Activated naive CD8-positive, alpha-beta T cell treated with anti-CD3 and anti-CD28 coated beads, Interleukin-2, amount 50 U/mL, for 24 hours (primary cell): ENCODE measurements at regions not wholly inside any gene's neighbourhood (a gene's known extent, or its start where the extent isn't known, plus 50 kb on each side); places are given as distances from the start of the nearest gene placed in this dataset.
"Not testable (repeated sequence)": the region's sequence is repeated elsewhere in the genome, so short reads cannot be mapped to it uniquely, and the experiment has no call there.

Experiments used
- ATAC-seq: fragments of 150-1000 bp; cut with Tn5 transposase; one replicate; pipeline ENCODE4 v1.10.0; 2021
- DNase-seq: peaks from one replicate; pipeline ENCODE4 v3.0.0; 2021
- H3K27ac Mint-ChIP-seq: one replicate; pipeline ENCODE4 v1.8.0; 2021; ENCODE audit warnings: mild to moderate bottlenecking, mixed read lengths
- H3K27me3 Mint-ChIP-seq: one replicate; pipeline ENCODE4 v1.8.0; 2021; ENCODE audit warnings: mixed read lengths
- H3K36me3 Mint-ChIP-seq: one replicate; pipeline ENCODE4 v1.8.0; 2021; ENCODE audit warnings: low read depth, mixed read lengths
- H3K4me1 Mint-ChIP-seq: one replicate; pipeline ENCODE4 v1.8.0; 2021; ENCODE audit warnings: mixed read lengths
- H3K4me3 Mint-ChIP-seq: one replicate; pipeline ENCODE4 v1.8.0; 2021; ENCODE audit warnings: mild to moderate bottlenecking, moderate library complexity, mixed read lengths
- H3K9me3 Mint-ChIP-seq: one replicate; pipeline ENCODE4 v1.8.0; 2021; ENCODE audit warnings: mixed read lengths

DNA sequence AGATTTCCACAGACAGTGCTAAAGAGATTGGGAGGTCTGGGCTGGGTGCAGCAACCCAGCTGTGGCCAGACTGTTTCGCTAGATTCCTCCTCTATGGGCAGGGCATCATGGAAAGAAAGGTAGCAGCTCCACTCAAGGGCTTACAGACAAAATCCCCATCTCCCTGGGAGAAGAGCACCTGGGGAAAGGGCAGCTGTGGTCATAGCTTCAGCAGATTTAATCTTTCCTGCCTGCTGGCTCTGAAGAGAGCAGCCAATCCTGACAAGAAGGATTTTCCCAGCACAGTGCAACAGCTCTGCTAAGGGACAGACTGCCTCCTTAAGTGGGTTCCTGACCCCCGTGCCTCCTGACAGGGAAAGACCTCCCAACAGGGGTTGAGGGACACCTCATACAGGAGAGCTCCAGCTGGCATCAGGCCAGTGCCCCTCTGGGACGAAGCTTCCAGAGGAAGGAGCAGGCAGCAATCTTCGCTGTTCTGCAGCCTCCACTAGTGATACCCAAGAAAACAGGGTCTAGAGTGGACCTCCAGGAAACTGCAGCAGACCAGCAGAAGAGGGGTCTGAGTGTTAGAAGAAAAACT lies 1379.3 kb upstream of the ACO1 start:
- no peaks in the 10 kb centered on the region for H3K4me1 Mint-ChIP-seq
- peaks cover 2% of the 10 kb centered on the region for H3K27me3 Mint-ChIP-seq
- no peak overlapping the region for H3K4me3 Mint-ChIP-seq
- H3K27ac Mint-ChIP-seq, result no peak overlapping the region
- H3K36me3 Mint-ChIP-seq, result no peaks in the 10 kb centered on the region
- no peak for DNase-seq
- ATAC-seq, result no peak
- peaks cover 10% of the 10 kb centered on the region for H3K9me3 Mint-ChIP-seq

GRCh38 chr9:31013371-31013770 lies 1371.1 kb upstream of the ACO1 start:
- Mint-ChIP-seq H3K4me3 (no peak overlapping the region), H3K36me3 (no peaks in the 10 kb centered on the region)
- ATAC-seq, result no peak

DNA sequence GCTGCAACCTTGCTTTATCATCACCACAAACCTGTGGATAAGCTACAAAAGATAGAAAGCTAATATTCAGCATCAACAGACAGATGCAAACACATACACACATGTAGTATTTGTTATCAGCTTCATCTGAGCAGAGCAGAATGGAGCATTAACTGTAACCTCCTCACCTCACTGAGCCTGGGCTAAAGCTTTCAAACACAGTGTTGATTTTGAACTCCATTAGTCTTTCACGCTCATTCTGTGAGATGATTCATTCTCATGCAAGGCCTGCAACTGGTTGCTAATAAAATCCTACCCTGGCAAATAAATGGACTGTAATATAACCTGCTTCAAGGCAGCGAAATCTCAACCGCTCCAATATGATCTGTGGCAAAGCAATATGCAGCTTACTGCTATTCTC lies 1360.6 kb upstream of the ACO1 start:
- no peak for DNase-seq
- H3K9me3 Mint-ChIP-seq, result no peaks in the 10 kb centered on the region

More at GRCh38 chr9:31013371-31013770, 1371.1 kb upstream of the ACO1 start:
- Mint-ChIP-seq H3K4me1 (no peaks in the 10 kb centered on the region), H3K27ac (no peak overlapping the region), H3K9me3 (peaks cover 6% of the 10 kb centered on the region), H3K27me3 (peaks cover 2% of the 10 kb centered on the region)
- DNase-seq, result no peak

GRCh38 chr9:31027678-31028077 lies 1356.8 kb upstream of the ACO1 start:
- Mint-ChIP-seq H3K27ac (no peak overlapping the region), H3K27me3 (no peaks in the 10 kb centered on the region), H3K9me3 (no peaks in the 10 kb centered on the region), H3K36me3 (no peaks in the 10 kb centered on the region), H3K4me3 (no peak overlapping the region), H3K4me1 (no peaks in the 10 kb centered on the region)
- ATAC-seq (no peak), DNase-seq (no peak)

More for the DNA sequence above, 1360.6 kb upstream of the ACO1 start:
- H3K27me3 Mint-ChIP-seq, result no peaks in the 10 kb centered on the region
- H3K27ac Mint-ChIP-seq, result no peak overlapping the region
- H3K4me3 Mint-ChIP-seq, result no peak overlapping the region
- no peaks in the 10 kb centered on the region for H3K36me3 Mint-ChIP-seq
- ATAC-seq, result no peak
- H3K4me1 Mint-ChIP-seq, result no peaks in the 10 kb centered on the region

DNA sequence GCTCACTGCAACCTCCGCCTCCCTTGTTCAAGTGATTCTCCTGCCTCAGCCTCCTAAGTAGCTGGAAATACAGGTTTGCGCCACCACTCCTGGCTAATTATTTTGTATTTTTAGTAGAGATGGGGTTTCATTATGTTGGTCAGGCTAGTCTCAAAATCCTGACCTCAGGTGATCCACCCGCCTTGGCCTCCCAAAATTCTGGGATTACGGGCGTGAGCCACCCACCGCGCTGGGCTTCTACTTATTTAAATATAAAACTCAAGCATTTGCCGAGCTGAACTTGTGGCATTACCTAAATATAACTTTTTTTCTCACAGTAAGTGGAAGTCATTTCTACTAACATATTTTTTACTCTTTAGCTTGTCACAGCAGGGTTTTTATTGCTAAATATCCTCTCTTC lies 1356.3 kb upstream of the ACO1 start:
- Mint-ChIP-seq H3K27me3 (no peaks in the 10 kb centered on the region), H3K4me3 (no peak overlapping the region), H3K4me1 (no peaks in the 10 kb centered on the region), H3K36me3 (no peaks in the 10 kb centered on the region), H3K9me3 (no peaks in the 10 kb centered on the region), H3K27ac (no peak overlapping the region)
- DNase-seq (no peak), ATAC-seq (no peak)

DNA sequence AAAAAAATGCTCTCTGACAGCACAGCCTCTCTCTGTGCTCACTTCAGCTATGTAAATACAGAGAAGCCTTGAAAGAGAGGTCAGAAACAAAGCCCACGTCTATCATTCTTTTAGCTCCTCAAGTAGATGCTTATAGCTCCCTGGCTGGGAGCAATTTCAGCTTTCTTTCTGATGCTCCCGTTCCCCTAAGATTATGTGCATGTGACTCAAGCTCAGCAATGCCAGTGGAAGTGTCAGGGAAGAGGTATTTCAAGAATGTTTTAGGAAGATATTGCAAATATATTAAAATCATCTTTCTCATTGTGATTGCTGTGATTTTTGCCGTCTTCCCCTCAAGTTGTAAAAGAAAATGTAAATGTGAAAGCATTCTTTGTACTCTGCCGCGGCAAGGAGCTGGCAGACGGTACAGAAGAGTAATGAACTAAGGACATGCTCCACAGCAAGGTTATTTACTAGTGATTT lies 1353.7 kb upstream of the ACO1 start:
- ATAC-seq, result no peak
- Mint-ChIP-seq H3K27ac (no peak overlapping the region), H3K4me1 (no peaks in the 10 kb centered on the region), H3K9me3 (no peaks in the 10 kb centered on the region), H3K4me3 (no peak overlapping the region), H3K27me3 (no peaks in the 10 kb centered on the region), H3K36me3 (no peaks in the 10 kb centered on the region)
- DNase-seq, result no peak

DNA sequence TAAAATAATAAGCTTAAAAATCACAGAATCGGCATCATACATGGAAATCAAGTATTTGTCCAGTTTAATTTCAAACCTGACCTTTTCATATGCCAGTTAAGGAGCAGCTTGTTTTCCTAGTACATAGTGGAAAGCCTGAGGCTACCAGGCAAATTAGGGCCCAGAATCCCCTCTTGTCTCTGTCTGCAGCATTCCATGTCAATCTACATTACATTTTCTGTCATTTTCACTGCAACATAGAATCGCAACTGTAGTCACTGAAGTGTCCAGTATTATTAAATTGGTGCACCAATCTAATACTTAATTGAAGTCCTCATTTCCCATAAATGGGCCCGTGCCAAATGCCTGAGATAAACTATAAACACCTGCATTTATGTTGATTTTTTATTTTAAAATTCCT lies 1352.2 kb upstream of the ACO1 start:
- Mint-ChIP-seq H3K27ac (no peak overlapping the region), H3K9me3 (no peaks in the 10 kb centered on the region), H3K4me3 (no peak overlapping the region), H3K27me3 (no peaks in the 10 kb centered on the region), H3K36me3 (no peaks in the 10 kb centered on the region), H3K4me1 (no peaks in the 10 kb centered on the region)
- DNase-seq, result no peak
- no peak for ATAC-seq

DNA sequence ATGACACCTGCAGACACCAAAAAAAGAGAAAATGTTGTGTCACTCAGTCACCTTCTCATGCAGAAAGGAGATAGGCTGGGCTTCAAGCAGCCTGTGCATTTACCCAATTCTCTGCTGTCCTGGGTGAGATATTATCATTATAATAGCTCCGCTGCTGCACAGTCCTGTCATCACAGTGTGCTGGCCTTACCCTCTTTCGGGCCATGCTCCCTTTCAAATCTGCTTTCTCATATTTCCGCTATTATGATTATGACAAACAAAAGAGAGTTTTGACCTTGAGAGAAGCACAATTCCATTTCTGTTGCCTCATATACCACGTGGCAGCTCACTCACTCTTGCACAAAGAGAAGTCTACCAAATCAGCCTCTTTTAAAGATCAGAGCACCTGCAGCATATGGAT lies 1350.1 kb upstream of the ACO1 start:
- Mint-ChIP-seq H3K9me3 (no peaks in the 10 kb centered on the region), H3K4me1 (no peaks in the 10 kb centered on the region), H3K27ac (no peak overlapping the region), H3K4me3 (no peak overlapping the region), H3K27me3 (no peaks in the 10 kb centered on the region), H3K36me3 (no peaks in the 10 kb centered on the region)
- ATAC-seq (no peak), DNase-seq (no peak)

- H3K36me3 Mint-ChIP-seq, result no peaks in the 10 kb centered on the region
- H3K4me1 Mint-ChIP-seq, result no peaks in the 10 kb centered on the region
- DNase-seq (no peak), ATAC-seq (no peak)
- no peaks in the 10 kb centered on the region for H3K9me3 Mint-ChIP-seq
- peaks cover 4% of the 10 kb centered on the region for H3K27me3 Mint-ChIP-seq
- H3K4me3 Mint-ChIP-seq, result no peak overlapping the region
- H3K27ac Mint-ChIP-seq, result no peak overlapping the region
Measured at GRCh38 chr9:31040564-31040963, 1343.9 kb upstream of the ACO1 start.

DNA sequence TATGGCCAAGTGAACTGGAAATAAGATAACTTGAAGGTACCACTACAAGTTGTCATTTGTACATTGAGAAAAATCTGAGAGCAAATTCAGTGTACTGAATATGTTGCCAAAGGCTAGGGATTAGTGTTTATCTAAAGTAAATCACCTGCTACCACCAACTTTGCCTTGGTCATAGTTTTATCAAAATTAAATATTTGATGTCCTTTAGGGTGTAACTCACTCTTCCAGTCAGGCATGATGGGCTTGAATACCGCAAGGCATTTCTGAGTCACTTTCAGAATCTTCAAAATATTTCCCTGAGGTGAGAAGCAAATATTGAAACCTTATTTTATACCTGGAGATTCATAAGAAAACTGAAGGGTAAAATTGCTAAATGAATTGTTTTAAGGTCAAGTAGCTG lies 1338.6 kb upstream of the ACO1 start:
- Mint-ChIP-seq H3K4me3 (no peak overlapping the region), H3K36me3 (no peaks in the 10 kb centered on the region), H3K27me3 (peaks cover 6% of the 10 kb centered on the region), H3K4me1 (no peaks in the 10 kb centered on the region), H3K9me3 (no peaks in the 10 kb centered on the region), H3K27ac (no peak overlapping the region)
- ATAC-seq (no peak), DNase-seq (no peak)

DNA sequence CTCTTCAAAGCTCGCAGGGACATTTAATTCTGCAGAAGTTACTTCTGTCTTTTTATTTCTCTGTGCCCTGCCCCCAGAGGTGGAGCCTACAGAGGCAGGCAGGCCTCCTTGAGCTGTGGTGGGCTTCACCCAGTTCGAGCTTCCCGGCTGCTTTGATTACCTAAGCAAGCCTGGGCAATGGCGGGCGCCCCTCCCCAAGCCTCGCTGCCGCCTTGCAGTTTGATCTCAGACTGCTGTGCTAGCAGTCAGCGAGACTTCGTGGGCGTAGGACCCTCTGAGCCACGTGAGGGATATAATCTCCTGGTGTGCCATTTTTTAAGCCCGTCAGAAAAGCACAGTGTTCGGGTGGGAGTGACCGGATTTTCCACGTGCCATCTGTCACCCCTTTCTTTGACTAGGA lies 1322.9 kb upstream of the ACO1 start:
- H3K27me3 Mint-ChIP-seq, H3K9me3 Mint-ChIP-seq, ATAC-seq, H3K4me1 Mint-ChIP-seq, H3K36me3 Mint-ChIP-seq, DNase-seq, H3K4me3 Mint-ChIP-seq, H3K27ac Mint-ChIP-seq: not testable (repeated sequence)

- Mint-ChIP-seq H3K4me3 (no peak overlapping the region), H3K36me3 (no peaks in the 10 kb centered on the region), H3K27ac (no peak overlapping the region), H3K9me3 (no peaks in the 10 kb centered on the region), H3K4me1 (no peaks in the 10 kb centered on the region), H3K27me3 (peaks cover 3% of the 10 kb centered on the region)
- ATAC-seq (no peak), DNase-seq (no peak)
Measured at GRCh38 chr9:31065691-31066090, 1318.8 kb upstream of the ACO1 start.

DNA sequence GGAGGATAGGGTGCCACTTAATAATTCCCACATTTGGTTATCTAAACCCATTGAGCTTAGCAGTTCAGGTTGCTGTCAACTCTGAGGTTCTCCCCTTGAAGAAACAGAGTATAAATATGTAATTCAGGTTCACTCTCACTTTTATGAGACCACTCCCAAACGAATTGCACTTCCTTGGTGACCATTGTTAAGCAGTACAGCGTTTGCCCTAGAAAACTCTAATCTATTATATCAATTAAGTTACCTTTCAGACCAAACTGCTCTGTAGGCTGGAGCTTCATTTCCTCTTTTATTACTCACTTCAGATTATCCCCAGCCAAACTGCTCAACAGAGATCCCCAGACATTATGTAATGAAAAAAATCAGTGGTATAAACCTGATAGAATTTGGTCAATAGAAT lies 1317.0 kb upstream of the ACO1 start:
- no peaks in the 10 kb centered on the region for H3K36me3 Mint-ChIP-seq
- no peak overlapping the region for H3K4me3 Mint-ChIP-seq
- H3K27me3 Mint-ChIP-seq, result no peaks in the 10 kb centered on the region
- no peaks in the 10 kb centered on the region for H3K4me1 Mint-ChIP-seq
- DNase-seq (no peak), ATAC-seq (no peak)
- no peaks in the 10 kb centered on the region for H3K9me3 Mint-ChIP-seq
- no peak overlapping the region for H3K27ac Mint-ChIP-seq

GRCh38 chr9:31071606-31072286 lies 1312.7 kb upstream of the ACO1 start:
- no peak overlapping the region for H3K27ac Mint-ChIP-seq
- ATAC-seq (no peak), DNase-seq (no peak)
- H3K4me1 Mint-ChIP-seq, result no peaks in the 10 kb centered on the region
- H3K27me3 Mint-ChIP-seq, result no peaks in the 10 kb centered on the region
- no peak overlapping the region for H3K4me3 Mint-ChIP-seq
- H3K36me3 Mint-ChIP-seq, result no peaks in the 10 kb centered on the region
- no peaks in the 10 kb centered on the region for H3K9me3 Mint-ChIP-seq

GRCh38 chr9:31078175-31078574 lies 1306.3 kb upstream of the ACO1 start:
- Mint-ChIP-seq H3K36me3 (no peaks in the 10 kb centered on the region), H3K27ac (no peak overlapping the region), H3K9me3 (no peaks in the 10 kb centered on the region), H3K4me3 (no peak overlapping the region), H3K27me3 (no peaks in the 10 kb centered on the region), H3K4me1 (no peaks in the 10 kb centered on the region)
- no peak for ATAC-seq
- DNase-seq, result no peak

DNA sequence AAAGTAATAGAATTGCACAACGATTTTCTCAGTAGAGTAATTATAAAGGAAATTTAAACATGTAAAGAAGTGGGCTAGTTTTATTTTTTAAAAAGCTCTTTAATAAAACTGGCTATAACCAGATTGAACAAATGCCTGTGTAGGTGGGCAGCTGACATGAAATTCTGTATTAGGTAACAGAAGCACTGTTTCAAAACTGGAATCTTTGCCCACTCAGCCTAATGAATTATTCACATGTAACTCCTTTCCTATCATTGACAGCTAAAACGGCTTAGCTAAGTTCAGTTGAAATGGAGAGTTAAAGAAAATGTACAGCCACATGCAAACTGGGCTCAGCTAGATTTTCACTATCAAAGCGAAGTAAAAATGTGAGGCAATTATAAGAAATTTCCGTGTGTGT lies 1300.1 kb upstream of the ACO1 start:
- H3K27me3 Mint-ChIP-seq, result peaks cover 2% of the 10 kb centered on the region

More for the DNA sequence above, 1300.1 kb upstream of the ACO1 start:
- Mint-ChIP-seq H3K36me3 (no peaks in the 10 kb centered on the region), H3K9me3 (no peaks in the 10 kb centered on the region), H3K4me1 (no peaks in the 10 kb centered on the region), H3K4me3 (no peak overlapping the region), H3K27ac (no peak overlapping the region)
- ATAC-seq, result no peak
- no peak for DNase-seq
